GM21723 (cell line): ENCODE measurements at regions not wholly inside any gene's neighbourhood (a gene's known extent, or its start where the extent isn't known, plus 50 kb on each side); places are given as distances from the start of the nearest gene placed in this dataset.
"Not testable (repeated sequence)": the region's sequence is repeated elsewhere in the genome, so short reads cannot be mapped to it uniquely, and the experiment has no call there.

Experiments
- ATAC-seq: cut with Tn5 transposase; IDR thresholded peaks from one replicate; pipeline ENCODE4 v1.9.1; 2021; ENCODE audit warnings: mild to moderate bottlenecking, moderate library complexity; ENCODE audit not compliant: unreplicated experiment

- ATAC-seq, result no peak
Measured at GRCh38 chr13:60214213-60215055, 50.7 kb upstream of the DIAPH3 start.

- ATAC-seq, result no peak
Measured at GRCh38 chr13:60220072-60220471, 56.3 kb upstream of the DIAPH3 start.

- no peak for ATAC-seq
Measured at GRCh38 chr13:60221581-60221980, 57.9 kb upstream of the DIAPH3 start.

DNA sequence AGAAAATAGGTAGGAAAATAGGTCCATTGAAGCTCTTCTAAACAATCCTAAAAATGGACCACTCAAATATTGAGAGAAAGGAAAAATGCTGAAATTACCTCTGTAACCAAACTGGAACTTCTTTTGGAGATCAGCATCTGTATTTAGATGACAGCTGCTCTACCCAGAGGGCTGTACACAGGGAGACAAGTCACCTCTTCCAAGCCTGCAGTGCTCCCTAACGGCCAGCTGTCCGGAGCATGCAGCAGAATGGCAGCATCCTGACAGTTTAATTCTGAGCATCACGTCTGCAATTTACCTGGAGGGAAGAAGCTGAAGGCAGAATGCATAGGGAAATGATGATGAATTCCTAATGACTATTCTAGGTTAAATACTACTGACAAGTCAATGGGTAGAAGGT, 62.8 kb upstream of the DIAPH3 start:
- ATAC-seq, result no peak

DNA sequence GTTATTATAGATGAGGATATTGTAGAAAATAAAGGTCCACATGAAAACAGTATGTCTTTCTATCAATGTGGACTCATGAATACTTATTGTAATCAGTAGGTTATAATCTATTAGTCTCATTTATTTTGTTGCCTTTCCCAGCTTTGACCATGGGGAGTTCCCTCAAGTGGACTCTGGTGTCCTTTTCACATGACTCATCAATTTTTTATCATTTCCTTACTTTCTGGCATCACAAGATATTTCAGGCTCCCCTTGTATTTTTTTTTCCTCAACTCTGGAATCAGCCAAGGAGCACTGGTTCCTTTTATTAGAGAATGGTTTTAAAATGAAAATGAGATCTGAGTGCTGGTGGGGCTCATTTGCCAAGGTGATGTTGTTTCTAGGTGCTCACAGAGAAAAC, 63.4 kb upstream of the DIAPH3 start:
- no peak for ATAC-seq

- ATAC-seq, result peak; percentile 46
Measured at GRCh38 chr13:60229708-60230272, 66.1 kb upstream of the DIAPH3 start.

DNA sequence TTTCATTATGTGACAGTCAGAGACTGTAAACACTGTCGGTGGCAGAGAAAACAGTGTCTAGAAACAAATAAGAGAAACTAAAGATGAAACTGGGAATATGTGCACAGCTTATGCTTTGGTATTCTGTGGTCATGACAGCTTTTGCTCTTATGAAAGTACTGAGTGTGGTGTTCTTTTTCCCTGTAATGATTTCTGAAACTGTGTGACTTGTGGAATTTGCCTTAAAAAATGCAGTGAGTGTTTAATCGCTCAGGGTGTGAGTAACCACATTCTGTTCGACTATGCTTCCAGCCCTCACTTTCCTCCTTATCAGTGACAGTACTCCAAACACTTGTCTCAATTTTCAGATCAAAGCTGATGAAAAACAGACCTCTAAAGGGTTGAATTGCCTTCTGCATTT, 66.9 kb upstream of the DIAPH3 start:
- ATAC-seq, result peak; percentile 83

- ATAC-seq, result no peak
Measured at GRCh38 chr13:60242043-60242595, 78.4 kb upstream of the DIAPH3 start.

- no peak for ATAC-seq
Measured at GRCh38 chr13:60244381-60244780, 80.7 kb upstream of the DIAPH3 start.

DNA sequence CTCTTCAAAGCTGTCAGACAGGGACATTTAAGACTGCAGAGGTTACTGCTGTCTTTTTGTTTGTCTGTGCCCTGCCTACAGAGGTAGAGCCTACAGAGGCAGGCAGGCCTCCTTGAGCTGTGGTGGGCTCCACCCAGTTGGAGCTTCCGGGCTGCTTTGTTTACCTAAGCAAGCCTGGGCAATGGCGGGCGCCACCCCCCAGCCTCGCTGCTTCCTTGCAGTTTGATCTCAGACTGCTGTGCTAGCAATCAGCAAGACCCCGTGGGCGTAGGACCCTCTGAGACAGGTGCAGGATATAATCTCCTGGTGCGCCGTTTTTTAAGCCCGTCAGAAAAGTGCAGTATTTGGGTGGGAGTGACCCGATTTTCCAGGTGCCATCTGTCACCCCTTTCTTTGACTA, 87.7 kb upstream of the DIAPH3 start:
- not testable (repeated sequence) for ATAC-seq

- no peak for ATAC-seq
Measured at GRCh38 chr13:60258349-60258748, 94.6 kb upstream of the DIAPH3 start.

GRCh38 chr13:60260440-60260839, 96.7 kb upstream of the DIAPH3 start:
- no peak for ATAC-seq

GRCh38 chr13:60261432-60262351, 98.0 kb upstream of the DIAPH3 start:
- ATAC-seq, result no peak

DNA sequence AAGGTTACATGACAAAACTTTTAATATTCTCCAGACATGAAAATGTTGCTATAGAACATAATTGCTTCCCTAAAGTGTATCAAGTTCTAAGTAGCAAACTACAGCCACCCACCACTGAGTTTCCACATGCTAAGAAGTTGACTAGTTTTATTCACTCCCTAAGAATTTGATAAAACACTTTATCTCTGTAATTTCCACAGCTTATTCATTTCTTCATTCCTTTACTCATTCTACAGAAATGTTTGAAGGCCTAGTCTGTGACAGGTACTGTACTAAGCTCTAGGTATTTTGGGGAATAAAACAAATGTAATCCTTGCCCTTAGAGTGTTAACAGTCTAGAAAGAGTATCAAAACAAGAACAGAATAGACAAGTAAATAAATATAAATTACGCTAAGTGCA, 101.8 kb upstream of the DIAPH3 start:
- no peak for ATAC-seq

DNA sequence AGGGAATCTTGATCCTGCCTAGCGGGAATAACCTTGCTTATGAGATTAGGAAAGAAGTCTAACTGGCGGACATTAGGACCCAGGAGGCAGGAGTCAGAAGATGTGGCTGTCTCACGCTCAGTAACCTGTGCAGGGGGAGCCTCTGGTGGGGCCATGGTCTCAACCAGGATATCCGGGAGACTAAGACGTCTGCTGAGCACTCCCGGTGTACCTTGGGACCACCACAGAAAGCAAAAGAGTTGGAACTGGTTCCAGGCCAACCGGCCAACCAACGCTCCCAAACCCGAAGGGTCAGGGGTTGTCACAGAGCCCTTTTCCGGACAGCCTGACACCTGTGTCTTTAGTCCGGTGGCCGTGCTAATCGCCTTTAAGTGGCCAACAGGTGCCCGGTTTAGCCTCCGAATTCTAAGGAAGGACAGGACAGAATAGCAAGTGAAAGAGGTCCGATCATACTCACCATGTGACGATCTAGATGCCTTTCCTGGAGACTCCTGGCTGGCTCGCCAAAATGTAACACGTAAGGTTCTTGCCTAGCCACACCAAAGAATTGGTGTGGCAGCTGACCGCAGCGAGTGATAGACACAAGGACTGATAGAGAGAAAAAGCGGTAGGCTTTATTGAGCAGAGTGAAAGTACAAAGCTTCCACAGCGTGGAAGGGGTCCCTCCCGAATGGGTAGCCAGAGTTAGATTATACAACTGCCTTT, 103.9 kb upstream of the DIAPH3 start:
- peak; percentile 93 for ATAC-seq

GRCh38 chr13:60268203-60268555, 104.5 kb upstream of the DIAPH3 start:
- no peak for ATAC-seq

- ATAC-seq, result no peak
Measured at GRCh38 chr13:60273971-60274527, 110.3 kb upstream of the DIAPH3 start.

DNA sequence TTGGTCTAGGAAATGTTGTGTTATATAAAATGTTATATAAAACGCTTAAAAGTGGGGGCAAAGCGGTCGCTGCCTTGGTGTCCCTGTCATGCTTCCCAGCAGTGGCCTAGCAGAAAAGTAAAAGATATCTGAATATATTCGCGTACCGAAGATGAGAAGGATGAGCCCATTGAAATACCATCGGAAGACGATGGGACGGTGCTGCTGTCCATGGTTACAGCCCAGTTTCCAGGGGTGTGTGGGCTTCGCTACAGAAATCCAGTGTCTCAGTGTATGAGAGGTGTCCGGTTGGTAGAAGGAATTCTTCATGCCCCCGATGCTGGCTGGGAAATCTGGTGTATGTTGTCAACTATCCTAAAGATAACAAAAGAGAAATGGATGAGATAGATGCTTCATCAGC, 110.9 kb upstream of the DIAPH3 start:
- ATAC-seq, result no peak

- ATAC-seq, result no peak
Measured at GRCh38 chr13:60275208-60275607, 111.5 kb upstream of the DIAPH3 start.

DNA sequence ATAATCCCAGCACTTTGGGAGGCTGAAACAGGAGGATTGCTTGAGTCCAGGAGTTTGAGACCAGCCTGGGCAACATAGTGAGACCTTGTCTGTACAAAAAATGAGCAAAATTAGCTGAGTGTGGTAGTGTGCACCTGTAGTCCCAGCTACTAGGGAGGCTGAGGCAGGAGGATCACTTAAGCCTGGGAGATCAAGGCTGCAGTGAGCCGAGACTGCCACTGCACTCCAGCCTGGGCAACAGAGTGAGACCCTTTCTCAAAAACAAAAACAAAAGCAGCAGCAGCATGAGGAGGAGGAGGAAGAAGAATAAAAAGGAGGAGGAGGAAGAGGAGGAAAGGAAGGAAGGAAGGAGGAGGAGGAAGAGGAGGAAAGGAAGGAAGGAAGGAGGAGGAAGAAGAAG, 116.5 kb upstream of the TDRD3 start:
- not testable (repeated sequence) for ATAC-seq
